ENCODE measurements at regions not wholly inside any gene's neighbourhood (a gene's known extent, or its start where the extent isn't known, plus 50 kb on each side); places are given as distances from the start of the nearest gene placed in this dataset.

- TF ChIP-seq ZNF462 (CRISPR knock-in tag; IDR thresholded peaks at IDR 0.05) (no peak), CTCF (conservative IDR thresholded peaks at IDR 0.05; ENCODE audit: low read depth in 2 of 2) (no peak), ETS1 (IDR thresholded peaks at IDR 0.05) (no peak)
Measured at GRCh38 chr6:16927205-16927604, 165.9 kb upstream of the ATXN1 start (continued).

- Histone ChIP-seq H3K4me2 (no peak overlapping the region), H3K4me1 (ENCODE audit: insufficient read depth) (no peaks in the 10 kb centered on the region), H2AFZ (no peak overlapping the region), H3K27me3 (ENCODE audit: insufficient read depth) (no peaks in the 10 kb centered on the region), H3K27ac (ENCODE audit: low read depth) (no peak overlapping the region), H3K9me2 (ENCODE audit: insufficient read depth) (peaks cover 5% of the 10 kb centered on the region; the same call in 1 of the 2 replicates), H3K4me3 (no peak overlapping the region), H3K36me3 (ENCODE audit: insufficient read depth) (no peaks in the 10 kb centered on the region), H4K20me1 (replicated peaks; ENCODE audit: insufficient read depth) (no peaks in the 10 kb centered on the region), H3K79me2 (replicated peaks; ENCODE audit: insufficient read depth) (no peaks in the 10 kb centered on the region), H3F3A (replicated peaks; ENCODE audit: low read depth) (no peaks in the 10 kb centered on the region)
- H3K4me3 Mint-ChIP-seq: no peak overlapping the region
- H3K4me1 Mint-ChIP-seq: peaks cover 4% of the 10 kb centered on the region; the same call in 2 of the 3 replicates
- peaks cover 1% of the 10 kb centered on the region for H3K27me3 Mint-ChIP-seq (ENCODE audit: insufficient read depth, low read depth, poor library complexity)
- no peak for DNase-seq (ENCODE audit: low spot score)
- H3K27ac Mint-ChIP-seq: no peak overlapping the region
- no peaks in the 10 kb centered on the region for H3K36me3 Mint-ChIP-seq (ENCODE audit: low read depth)
- H3K9me3 Mint-ChIP-seq: no peaks in the 10 kb centered on the region
- ATAC-seq: no peak
- TF ChIP-seq ZNF462 (CRISPR knock-in tag; IDR thresholded peaks at IDR 0.05) (no peak), EZH2phosphoT487 (IDR thresholded peaks at IDR 0.05; ENCODE audit: unreplicated experiment) (no peak), JUNB (IDR thresholded peaks at IDR 0.05; ENCODE audit: unreplicated experiment) (no peak), STAT1 (IDR thresholded peaks at IDR 0.05; ENCODE audit: unreplicated experiment) (no peak), POLR2AphosphoS5 (IDR thresholded peaks at IDR 0.05; ENCODE audit: low read depth) (no peak)
Measured at GRCh38 chr6:16925461-16925860, 164.2 kb upstream of the ATXN1 start.

Data from GM23338 (cell line).